ENCODE measurements at regions not wholly inside any gene's neighbourhood (a gene's known extent, or its start where the extent isn't known, plus 50 kb on each side); places are given as distances from the start of the nearest gene placed in this dataset.

- H3K4me3 ChIP-seq (ENCODE audit: low read depth, low read length), result no peak overlapping the region
- TF ChIP-seq CTCF (IDR thresholded peaks at IDR 0.05; ENCODE audit: borderline replicate concordance, insufficient read depth, low read depth, low read length), result no peak
Observed at GRCh38 chr13:47639738-47640447, 361.2 kb downstream of the SUCLA2 start.

GRCh38 chr13:47638627-47639026 lies 362.4 kb downstream of the SUCLA2 start:
- no peak overlapping the region for H3K4me3 ChIP-seq (ENCODE audit: low read depth, low read length)
- no peak for TF ChIP-seq CTCF (IDR thresholded peaks at IDR 0.05; ENCODE audit: borderline replicate concordance, insufficient read depth, low read depth, low read length)

GRCh38 chr13:47632311-47632710 lies 368.8 kb downstream of the SUCLA2 start:
- TF ChIP-seq CTCF (IDR thresholded peaks at IDR 0.05; ENCODE audit: borderline replicate concordance, insufficient read depth, low read depth, low read length), result no peak
- no peak overlapping the region for H3K4me3 ChIP-seq (ENCODE audit: low read depth, low read length)

- no peak for TF ChIP-seq CTCF (IDR thresholded peaks at IDR 0.05; ENCODE audit: borderline replicate concordance, insufficient read depth, low read depth, low read length)
- H3K4me3 ChIP-seq (ENCODE audit: low read depth, low read length), result no peak overlapping the region
Observed at GRCh38 chr13:47628666-47629065, 372.4 kb downstream of the SUCLA2 start.

GRCh38 chr13:47623862-47624261 lies 377.2 kb downstream of the SUCLA2 start:
- H3K4me3 ChIP-seq (ENCODE audit: low read depth, low read length), result no peak overlapping the region
- TF ChIP-seq CTCF (IDR thresholded peaks at IDR 0.05; ENCODE audit: borderline replicate concordance, insufficient read depth, low read depth, low read length), result no peak

GRCh38 chr13:47621931-47622330 lies 379.1 kb downstream of the SUCLA2 start:
- H3K4me3 ChIP-seq (ENCODE audit: low read depth, low read length), result no peak overlapping the region
- TF ChIP-seq CTCF (IDR thresholded peaks at IDR 0.05; ENCODE audit: borderline replicate concordance, insufficient read depth, low read depth, low read length), result no peak

GRCh38 chr13:47611664-47612288 lies 389.3 kb downstream of the SUCLA2 start:
- TF ChIP-seq CTCF (IDR thresholded peaks at IDR 0.05; ENCODE audit: borderline replicate concordance, insufficient read depth, low read depth, low read length), result no peak
- H3K4me3 ChIP-seq (ENCODE audit: low read depth, low read length), result no peak overlapping the region

All from GM12875 (cell line).